AML-193 (cell line): ENCODE measurements at regions not wholly inside any gene's neighbourhood (a gene's known extent, or its start where the extent isn't known, plus 50 kb on each side); places are given as distances from the start of the nearest gene placed in this dataset.

Experiments
- DNase-seq, 2 experiments: peaks; one replicate each; lab custom pipeline; 2025; lab: John Stamatoyannopoulos, UW

- no peak for DNase-seq
These were observed 137.4 kb upstream of the SGK1 start for GRCh38 chr6:134455319-134455718.

GRCh38 chr6:134454794-134455193 lies 136.9 kb upstream of the SGK1 start:
- no peak for DNase-seq

GRCh38 chr6:134453792-134454510 lies 136.0 kb upstream of the SGK1 start:
- no peak for DNase-seq

GRCh38 chr6:134452906-134453305 lies 135.0 kb upstream of the SGK1 start:
- no peak for DNase-seq

- no peak for DNase-seq
These were observed 133.6 kb upstream of the SGK1 start for GRCh38 chr6:134451529-134451928.

- no peak for DNase-seq
These were observed 131.9 kb upstream of the SGK1 start for GRCh38 chr6:134449781-134450180.

- no peak for DNase-seq
These were observed 131.1 kb upstream of the SGK1 start for GRCh38 chr6:134449004-134449403.

GRCh38 chr6:134447883-134448387 lies 130.0 kb upstream of the SGK1 start:
- peak in 1 of 2 experiments; percentile 40 for DNase-seq

GRCh38 chr6:134447423-134447822 lies 129.5 kb upstream of the SGK1 start:
- no peak for DNase-seq

- no peak for DNase-seq
These were observed 129.0 kb upstream of the SGK1 start for GRCh38 chr6:134446896-134447295.

GRCh38 chr6:134446218-134446848 lies 128.4 kb upstream of the SGK1 start:
- no peak for DNase-seq

- DNase-seq: no peak
These were observed 125.1 kb upstream of the SGK1 start for GRCh38 chr6:134443009-134443408.

GRCh38 chr6:134442073-134442472 lies 124.2 kb upstream of the SGK1 start:
- no peak for DNase-seq

- no peak for DNase-seq
These were observed 120.9 kb upstream of the SGK1 start for GRCh38 chr6:134438837-134439236.

GRCh38 chr6:134437376-134437775 lies 119.5 kb upstream of the SGK1 start:
- peak; percentile 20 to 24 for DNase-seq

GRCh38 chr6:134436950-134437349 lies 119.0 kb upstream of the SGK1 start:
- peak; percentile 22 to 37 for DNase-seq

GRCh38 chr6:134436281-134436815 lies 118.4 kb upstream of the SGK1 start:
- DNase-seq: no peak

- DNase-seq: no peak
These were observed 117.9 kb upstream of the SGK1 start for GRCh38 chr6:134435814-134436280.

- DNase-seq: no peak
These were observed 116.4 kb upstream of the SGK1 start for GRCh38 chr6:134434019-134434942.

GRCh38 chr6:134432036-134432435 lies 114.1 kb upstream of the SGK1 start:
- no peak for DNase-seq

- no peak for DNase-seq
These were observed 113.5 kb upstream of the SGK1 start for GRCh38 chr6:134431421-134431859.

- DNase-seq: no peak
These were observed 112.0 kb upstream of the SGK1 start for GRCh38 chr6:134429861-134430380.
